ENCODE measurements at regions not wholly inside any gene's neighbourhood (a gene's known extent, or its start where the extent isn't known, plus 50 kb on each side); places are given as distances from the start of the nearest gene placed in this dataset.

GRCh38 chr20:11001764-11002540, 328.2 kb upstream of the JAG1 start:
- DNase-seq: peak; percentile 3

GRCh38 chr20:11003341-11003740, 329.5 kb upstream of the JAG1 start:
- no peak for DNase-seq

- DNase-seq: no peak
These were observed 334.7 kb upstream of the JAG1 start for GRCh38 chr20:11008444-11009033.

- DNase-seq: no peak
These were observed 337.9 kb upstream of the JAG1 start for GRCh38 chr20:11011653-11012052.

GRCh38 chr20:11012975-11013374, 339.2 kb upstream of the JAG1 start:
- DNase-seq: no peak

- no peak for DNase-seq
These were observed 340.0 kb upstream of the JAG1 start for GRCh38 chr20:11013801-11014200.

GRCh38 chr20:11015440-11015839, 341.6 kb upstream of the JAG1 start:
- no peak for DNase-seq

GRCh38 chr20:11017446-11017845, 343.6 kb upstream of the JAG1 start:
- no peak for DNase-seq

GRCh38 chr20:11018668-11019170, 344.9 kb upstream of the JAG1 start:
- no peak for DNase-seq

- DNase-seq: no peak
These were observed 346.9 kb upstream of the JAG1 start for GRCh38 chr20:11020712-11021111.

- DNase-seq: no peak
These were observed 353.4 kb upstream of the JAG1 start for GRCh38 chr20:11027224-11027623.

GRCh38 chr20:11030351-11030750, 356.6 kb upstream of the JAG1 start:
- DNase-seq: no peak

GRCh38 chr20:11031300-11031699, 357.5 kb upstream of the JAG1 start:
- no peak for DNase-seq

- DNase-seq: no peak
These were observed 358.8 kb upstream of the JAG1 start for GRCh38 chr20:11032611-11033010.

- DNase-seq: no peak
These were observed 360.2 kb upstream of the JAG1 start for GRCh38 chr20:11034025-11034424.

- DNase-seq: no peak
These were observed 361.4 kb upstream of the JAG1 start for GRCh38 chr20:11035211-11035610.

GRCh38 chr20:11041396-11041795, 367.6 kb upstream of the JAG1 start:
- no peak for DNase-seq

GRCh38 chr20:11043001-11043400, 369.2 kb upstream of the JAG1 start:
- no peak for DNase-seq

GRCh38 chr20:11044561-11044960, 370.8 kb upstream of the JAG1 start:
- DNase-seq: no peak

- DNase-seq: no peak
These were observed 371.8 kb upstream of the JAG1 start for GRCh38 chr20:11045412-11046175.

GRCh38 chr20:11047559-11047958, 373.8 kb upstream of the JAG1 start:
- no peak for DNase-seq

GRCh38 chr20:11048739-11049138, 374.9 kb upstream of the JAG1 start:
- no peak for DNase-seq

GRCh38 chr20:11050350-11050749, 376.6 kb upstream of the JAG1 start:
- DNase-seq: no peak

- no peak for DNase-seq
These were observed 377.3 kb upstream of the JAG1 start for GRCh38 chr20:11051136-11051535.

Measured in KG1 (cell line).